SK-N-SH treated with all-trans-retinoic acid at 6 μM for 48 hours (cell line): ENCODE measurements at regions not wholly inside any gene's neighbourhood (a gene's known extent, or its start where the extent isn't known, plus 50 kb on each side); places are given as distances from the start of the nearest gene placed in this dataset.

Experiments used
- ATAC-seq: fragments of 200-7000 bp; cut with Tn5 transposase; 3 replicates; pipeline ENCODE4 v1.9.1; 2020; ENCODE audit warnings: mild to moderate bottlenecking, moderate library complexity
- ARNTL ChIP-seq: fragments of 450-650 bp; formaldehyde crosslinking; IDR thresholded peaks from 2 replicates; pipeline ENCODE4 v1.5.0; 2020; ENCODE audit warnings: low read depth, mild to moderate bottlenecking, moderate library complexity, borderline replicate concordance
- BACH2 ChIP-seq: fragments of 250-450 bp; sonication (Bioruptor Pico); IDR thresholded peaks from 2 replicates; pipeline ENCODE4 v1.9.0; 2021; ENCODE audit warnings: mild to moderate bottlenecking, borderline replicate concordance
- CREB5 ChIP-seq: fragments of 250-450 bp; sonication (Bioruptor Pico); IDR thresholded peaks from 2 replicates; pipeline ENCODE4 v1.5.1; 2020; ENCODE audit warnings: low read depth, mild to moderate bottlenecking, moderate library complexity
- CSDC2 ChIP-seq: fragments of 250-450 bp; sonication (Bioruptor Pico); IDR thresholded peaks from 2 replicates; pipeline ENCODE4 v1.5.0; 2020; ENCODE audit warnings: mild to moderate bottlenecking, moderate library complexity
- CSRNP3 ChIP-seq: fragments of 250-450 bp; sonication (Bioruptor Pico); IDR thresholded peaks from 2 replicates; pipeline ENCODE4 v1.5.1; 2021; ENCODE audit warnings: mild to moderate bottlenecking, moderate library complexity
- ESRRG ChIP-seq: fragments of 250-450 bp; sonication (Bioruptor Pico); IDR thresholded peaks from 2 replicates; pipeline ENCODE4 v1.6.1; 2021; ENCODE audit warnings: mild to moderate bottlenecking
- GLIS3 ChIP-seq: fragments of 250-450 bp; sonication (Bioruptor Pico); IDR thresholded peaks from 2 replicates; pipeline ENCODE4 v1.5.0; 2020; ENCODE audit warnings: mild to moderate bottlenecking, moderate library complexity
- ISL1 ChIP-seq: fragments of 250-450 bp; sonication (Bioruptor Pico); IDR thresholded peaks from 2 replicates; pipeline ENCODE4 v2.1.2; 2022; ENCODE audit warnings: mild to moderate bottlenecking, moderate library complexity
- OSR1 ChIP-seq: fragments of 250-450 bp; sonication (Bioruptor Pico); IDR thresholded peaks from 2 replicates; pipeline ENCODE4 v1.8.0; 2022; ENCODE audit warnings: moderate library complexity, mild to moderate bottlenecking, inconsistent platforms
- PATZ1 ChIP-seq: fragments of 250-450 bp; sonication (Bioruptor Pico); IDR thresholded peaks from 2 replicates; pipeline ENCODE4 v1.8.0; 2020; ENCODE audit warnings: mild to moderate bottlenecking, moderate library complexity, borderline replicate concordance
- POU6F1 ChIP-seq: fragments of 250-450 bp; sonication (Bioruptor Pico); IDR thresholded peaks from 2 replicates; pipeline ENCODE4 v1.8.0; 2021; ENCODE audit warnings: low read depth, mild to moderate bottlenecking, moderate library complexity, borderline replicate concordance
- PPARA ChIP-seq: fragments of 250-450 bp; sonication (Bioruptor Pico); IDR thresholded peaks from 2 replicates; pipeline ENCODE4 v1.5.0; 2020; ENCODE audit warnings: mild to moderate bottlenecking, borderline replicate concordance
- RARB ChIP-seq: fragments of 250-450 bp; sonication (Bioruptor Pico); IDR thresholded peaks from 2 replicates; pipeline ENCODE4 v1.8.0; 2021; ENCODE audit warnings: mild to moderate bottlenecking, moderate library complexity
- SNAI2 ChIP-seq: fragments of 250-450 bp; sonication (Bioruptor Pico); IDR thresholded peaks from 2 replicates; pipeline ENCODE4 v1.5.0; 2020; ENCODE audit warnings: mild to moderate bottlenecking, moderate library complexity
- TCF4 ChIP-seq: fragments of 250-450 bp; sonication (Bioruptor Pico); IDR thresholded peaks from 2 replicates; pipeline ENCODE4 v1.8.0; 2021; ENCODE audit warnings: mild to moderate bottlenecking, moderate library complexity, borderline replicate concordance
- TOX ChIP-seq: fragments of 250-450 bp; sonication (Bioruptor Pico); IDR thresholded peaks from 2 replicates; pipeline ENCODE4 v1.8.0; 2021; ENCODE audit warnings: mild to moderate bottlenecking, moderate library complexity, borderline replicate concordance
- TSHZ2 ChIP-seq: fragments of 250-450 bp; sonication (Bioruptor Pico); IDR thresholded peaks from 2 replicates; pipeline ENCODE4 v1.5.0; 2020; ENCODE audit warnings: mild to moderate bottlenecking, moderate library complexity
- ZC3H10 ChIP-seq: fragments of 250-450 bp; sonication (Bioruptor Pico); IDR thresholded peaks from 2 replicates; pipeline ENCODE4 v1.5.1; 2021; ENCODE audit warnings: mild to moderate bottlenecking, moderate library complexity
- ZFP3 ChIP-seq: fragments of 250-450 bp; sonication (Bioruptor Pico); IDR thresholded peaks from 2 replicates; pipeline ENCODE4 v1.5.0; 2020; ENCODE audit warnings: mild to moderate bottlenecking, moderate library complexity
- ZFP30 ChIP-seq: fragments of 450-650 bp; formaldehyde crosslinking; IDR thresholded peaks from 2 replicates; pipeline ENCODE4 v1.5.0; 2022; ENCODE audit warnings: mild to moderate bottlenecking, moderate library complexity
- ZNF565 ChIP-seq: fragments of 450-650 bp; formaldehyde crosslinking; conservative IDR thresholded peaks from 2 replicates; pipeline ENCODE4 v1.5.0; 2020; ENCODE audit warnings: low read depth, mild to moderate bottlenecking, moderate library complexity
- ZNF70 ChIP-seq: fragments of 450-650 bp; formaldehyde crosslinking; IDR thresholded peaks from 2 replicates; pipeline ENCODE4 v1.5.0; 2020; ENCODE audit warnings: mild to moderate bottlenecking, moderate library complexity
- ZNF8 ChIP-seq: fragments of 450-650 bp; formaldehyde crosslinking; IDR thresholded peaks from 2 replicates; pipeline ENCODE4 v1.5.0; 2020; ENCODE audit warnings: mild to moderate bottlenecking, moderate library complexity

- TF ChIP-seq PATZ1 (CRISPR knock-in tag): no peak
- no peak for TF ChIP-seq RARB (CRISPR knock-in tag)
- TF ChIP-seq CSDC2 (CRISPR knock-in tag): no peak
- no peak for TF ChIP-seq OSR1 (CRISPR knock-in tag)
- no peak for TF ChIP-seq ZFP3
- no peak for TF ChIP-seq SNAI2 (CRISPR knock-in tag)
- no peak for TF ChIP-seq ARNTL (CRISPR knock-in tag)
- TF ChIP-seq TOX (CRISPR knock-in tag): no peak; the same call in 1 of the 2 replicates
- TF ChIP-seq POU6F1 (CRISPR knock-in tag): 0 out of 2 replicates have a peak, but pooled peaks have one; percentile 27
- TF ChIP-seq ZNF565 (CRISPR knock-in tag): no peak
- no peak for TF ChIP-seq TSHZ2
- no peak for TF ChIP-seq BACH2 (CRISPR knock-in tag)
- peak; percentile 97 for TF ChIP-seq ISL1 (CRISPR knock-in tag)
- peak; percentile 20; the same call in 1 of the 2 replicates for TF ChIP-seq CREB5 (CRISPR knock-in tag)
- no peak for TF ChIP-seq ZNF8
- peak; percentile 9 for ATAC-seq
Measured at GRCh38 chr3:162740941-162741596, 1244.5 kb downstream of the OTOL1 start.

GRCh38 chr3:162742159-162742717 lies 1245.6 kb downstream of the OTOL1 start:
- ATAC-seq: peak; percentile 95
- TF ChIP-seq GLIS3: peak; percentile 69; the same call in 1 of the 2 replicates
- TF ChIP-seq RARB (CRISPR knock-in tag): no peak
- TF ChIP-seq ESRRG (CRISPR knock-in tag): no peak
- peak; percentile 76 for TF ChIP-seq PATZ1 (CRISPR knock-in tag)
- TF ChIP-seq ISL1 (CRISPR knock-in tag): peak; percentile 90
- peak; percentile 96 for TF ChIP-seq TCF4 (CRISPR knock-in tag)
- TF ChIP-seq SNAI2 (CRISPR knock-in tag): no peak
- TF ChIP-seq CSRNP3 (CRISPR knock-in tag): peak; percentile 96
- TF ChIP-seq TOX (CRISPR knock-in tag): peak; percentile 93; the same call in 1 of the 2 replicates
- no peak for TF ChIP-seq CSDC2 (CRISPR knock-in tag)
- no peak for TF ChIP-seq OSR1 (CRISPR knock-in tag)
- TF ChIP-seq BACH2 (CRISPR knock-in tag): no peak
- TF ChIP-seq ZFP3: no peak
- TF ChIP-seq PPARA (CRISPR knock-in tag): no peak
- no peak for TF ChIP-seq ZNF70 (CRISPR knock-in tag)
- TF ChIP-seq TSHZ2: peak; percentile 86
- TF ChIP-seq ZFP30 (CRISPR knock-in tag): no peak
- no peak for TF ChIP-seq ZNF8
- no peak for TF ChIP-seq ZNF565 (CRISPR knock-in tag)
- TF ChIP-seq ZC3H10 (CRISPR knock-in tag): peak; percentile 75; the same call in 1 of the 2 replicates
- no peak for TF ChIP-seq ARNTL (CRISPR knock-in tag)
